NCI-H1694 (cell line): ENCODE measurements at regions not wholly inside any gene's neighbourhood (a gene's known extent, or its start where the extent isn't known, plus 50 kb on each side); places are given as distances from the start of the nearest gene placed in this dataset.
"Not testable (repeated sequence)": the region's sequence is repeated elsewhere in the genome, so short reads cannot be mapped to it uniquely, and the experiment has no call there.

Source experiments
- DNase-seq: peaks from one replicate; lab custom pipeline; 2025; lab: John Stamatoyannopoulos, UW

DNA sequence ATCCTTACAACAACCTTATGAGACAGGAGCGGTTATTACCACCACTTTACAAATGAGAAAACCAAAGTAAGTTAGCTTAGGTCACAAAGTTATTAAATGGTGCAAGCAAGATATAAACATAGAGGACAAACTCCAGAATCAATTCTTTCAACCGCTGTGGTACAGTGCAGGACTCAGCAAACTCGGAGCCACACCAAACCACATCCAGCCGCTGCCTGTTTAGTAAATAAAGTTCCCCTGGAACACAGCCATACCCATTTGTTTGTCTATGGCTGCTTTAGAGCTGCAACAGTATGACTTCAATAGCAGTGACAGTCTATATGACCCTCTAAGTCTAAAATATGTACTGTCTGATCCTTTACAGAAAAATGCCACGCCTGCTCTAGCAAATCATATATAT lies 1567.2 kb upstream of the WWC1 start:
- no peak for DNase-seq

DNA sequence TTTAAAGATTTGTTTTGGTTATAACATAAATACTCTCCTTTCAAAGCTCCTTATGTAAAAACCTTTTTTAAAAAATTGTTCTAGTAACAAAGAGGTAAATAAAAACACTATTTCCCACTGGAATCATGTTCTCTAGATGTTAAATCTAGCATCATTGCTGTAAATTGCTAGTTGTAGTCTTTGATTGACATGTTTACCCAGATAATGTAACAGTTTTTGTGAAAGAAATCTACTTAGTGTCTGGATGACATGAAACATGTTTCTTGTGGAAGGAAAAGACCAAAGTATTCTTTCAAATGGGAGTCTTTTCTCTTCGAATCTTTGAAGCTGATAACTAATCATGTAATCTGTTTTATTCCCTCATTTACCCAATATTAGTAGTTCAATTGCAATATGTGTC lies 1565.9 kb upstream of the WWC1 start:
- DNase-seq = no peak

DNA sequence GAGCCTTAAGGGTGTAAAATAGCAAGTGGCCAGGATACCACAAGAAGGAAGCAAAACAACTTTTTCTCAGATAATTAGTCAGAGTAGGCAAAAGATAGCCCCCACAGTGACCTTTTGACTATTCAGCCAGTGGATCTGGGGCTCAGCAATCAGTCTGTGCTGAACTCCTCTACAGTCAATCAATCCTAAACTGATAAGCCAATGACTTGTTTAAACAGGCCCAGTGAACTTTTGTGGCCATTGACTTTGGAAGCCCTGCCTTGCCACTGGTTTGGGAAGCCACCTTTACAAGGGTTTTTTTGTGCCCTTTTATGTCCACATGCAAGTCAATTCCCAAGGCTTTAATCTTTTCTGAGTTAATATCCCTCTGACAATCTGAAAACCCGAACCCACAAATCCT lies 1565.0 kb upstream of the WWC1 start:
- no peak for DNase-seq

DNA sequence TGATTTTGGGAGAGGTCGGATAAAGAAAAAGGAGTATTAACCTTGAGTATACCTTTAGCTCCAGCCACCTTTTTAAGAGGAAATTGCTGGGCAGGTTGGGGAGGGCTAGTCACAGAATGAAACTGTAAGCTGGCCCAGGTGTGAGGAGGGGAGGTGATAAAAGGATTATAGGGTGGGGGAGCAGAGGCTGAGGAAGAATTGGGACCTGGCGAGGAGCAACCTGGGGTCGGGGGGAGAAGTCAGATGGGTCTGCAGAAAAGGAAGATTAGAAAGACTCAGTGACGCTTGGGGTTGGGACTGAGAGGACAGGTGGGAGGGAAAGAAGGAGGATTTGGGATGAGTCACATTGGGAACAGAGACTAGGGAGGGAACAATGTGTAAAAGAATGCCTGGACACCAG lies 1548.5 kb upstream of the WWC1 start:
- DNase-seq = not testable (repeated sequence)

DNA sequence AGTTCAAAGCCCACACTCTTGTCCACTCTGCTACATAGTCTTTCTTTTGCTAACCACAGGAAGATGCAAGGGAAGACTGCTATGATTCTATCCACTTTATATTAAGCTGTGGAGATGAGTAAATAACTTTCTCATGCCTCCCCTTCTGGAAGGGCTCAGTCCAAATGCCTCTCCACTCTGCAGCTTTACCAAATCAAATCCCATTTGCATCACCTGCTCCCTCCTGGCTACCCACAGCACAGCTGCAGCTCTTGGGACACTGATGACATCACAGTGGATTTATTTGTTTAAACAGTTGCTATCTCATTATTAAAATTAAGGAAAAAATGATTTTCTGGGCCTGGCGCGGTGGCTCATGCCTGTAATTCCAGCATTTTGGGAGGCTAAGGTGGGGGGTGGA lies 1544.9 kb upstream of the WWC1 start:
- DNase-seq = no peak

DNA sequence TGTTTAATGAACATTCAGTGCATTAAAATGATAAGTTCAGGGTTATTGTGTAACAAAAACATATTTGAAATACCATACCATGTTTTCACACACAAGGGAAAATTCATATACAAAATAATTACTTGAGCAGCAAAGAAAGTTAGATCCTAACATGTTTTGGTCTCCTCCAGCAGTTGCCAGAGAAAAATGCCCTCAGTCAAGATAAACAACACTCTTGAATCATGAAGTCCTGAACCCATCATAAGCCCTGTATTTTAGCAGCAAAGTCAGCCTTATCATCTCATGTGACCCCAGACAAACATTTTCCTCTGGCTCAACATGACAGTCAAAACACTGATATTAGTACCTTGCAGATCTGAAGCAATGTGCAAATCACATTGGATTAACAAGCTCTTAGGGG lies 1541.1 kb upstream of the WWC1 start:
- no peak for DNase-seq

DNA sequence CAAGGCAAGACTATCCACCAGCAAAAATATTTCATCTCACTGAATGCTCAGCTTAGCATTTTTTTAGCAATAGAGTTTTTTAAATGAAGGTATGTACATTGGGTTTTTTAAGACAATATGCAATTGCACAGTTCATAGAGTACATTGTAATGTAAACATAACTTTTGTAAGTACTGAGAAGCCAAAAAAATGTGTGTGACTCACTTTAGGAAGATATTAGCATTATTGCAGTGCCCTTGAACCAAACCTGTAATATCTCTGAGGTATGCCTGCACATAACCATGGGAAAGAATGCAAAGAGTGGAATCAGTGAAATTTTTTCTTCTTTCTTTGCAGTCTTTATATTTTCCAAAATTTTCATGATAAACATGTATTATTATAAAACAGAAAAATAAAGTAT lies 1533.3 kb upstream of the WWC1 start:
- no peak for DNase-seq

DNA sequence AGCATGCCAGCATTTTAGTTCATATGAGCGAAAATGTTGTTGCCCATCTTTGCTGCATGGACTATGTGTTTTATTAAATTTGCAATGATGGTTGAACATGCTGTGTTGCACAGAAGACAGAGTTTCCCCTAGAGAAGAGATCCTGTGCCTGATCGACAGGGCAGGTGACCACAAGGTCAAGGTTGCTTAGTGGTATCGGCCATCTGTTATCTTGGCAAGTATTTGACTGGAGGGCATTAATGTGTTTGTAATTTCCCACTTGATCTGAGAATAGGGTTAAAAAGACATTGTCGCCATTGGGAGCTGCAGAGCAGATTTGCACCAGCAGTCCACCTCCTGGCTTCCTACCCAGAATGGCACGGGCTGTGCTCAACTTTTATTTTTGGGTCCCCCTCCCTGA lies 1523.6 kb upstream of the WWC1 start:
- DNase-seq = no peak

DNA sequence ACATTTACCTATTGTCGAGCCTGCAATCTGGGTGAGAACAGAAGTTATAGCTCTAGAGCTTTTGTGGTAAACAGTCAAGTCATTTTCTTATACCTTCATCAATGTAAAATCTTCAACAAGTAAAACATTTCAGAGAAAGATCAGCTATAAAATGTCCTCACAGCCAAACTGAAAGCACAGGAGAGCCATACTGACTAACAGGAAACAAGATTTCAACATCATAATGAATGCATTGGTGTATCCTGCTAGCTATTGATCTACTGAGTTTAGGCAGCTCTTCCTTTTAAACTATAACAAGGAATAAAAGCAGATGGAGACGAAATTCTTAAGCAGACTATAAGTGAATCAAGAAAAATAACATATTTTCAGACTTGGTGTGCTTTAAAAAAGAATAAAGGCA lies 1522.9 kb upstream of the WWC1 start:
- no peak for DNase-seq

DNA sequence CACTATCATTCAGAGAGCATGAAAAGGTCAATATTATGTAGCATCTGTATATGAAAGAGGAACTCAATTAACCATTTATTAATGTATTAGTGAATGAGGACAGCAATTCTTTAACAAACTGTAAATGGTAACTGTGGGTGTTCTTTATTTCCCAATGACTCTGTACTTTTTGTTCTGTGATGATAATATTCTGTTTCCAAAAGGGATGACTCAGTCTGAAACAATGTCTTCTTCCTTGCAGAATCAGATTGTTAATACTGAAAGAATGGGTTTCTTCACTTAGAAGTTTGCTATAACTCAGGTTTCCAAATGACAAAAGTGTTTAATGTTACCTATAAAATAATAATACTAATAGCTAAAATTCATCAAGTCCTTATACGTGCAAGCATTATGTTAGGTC lies 1518.7 kb upstream of the WWC1 start:
- no peak for DNase-seq

DNA sequence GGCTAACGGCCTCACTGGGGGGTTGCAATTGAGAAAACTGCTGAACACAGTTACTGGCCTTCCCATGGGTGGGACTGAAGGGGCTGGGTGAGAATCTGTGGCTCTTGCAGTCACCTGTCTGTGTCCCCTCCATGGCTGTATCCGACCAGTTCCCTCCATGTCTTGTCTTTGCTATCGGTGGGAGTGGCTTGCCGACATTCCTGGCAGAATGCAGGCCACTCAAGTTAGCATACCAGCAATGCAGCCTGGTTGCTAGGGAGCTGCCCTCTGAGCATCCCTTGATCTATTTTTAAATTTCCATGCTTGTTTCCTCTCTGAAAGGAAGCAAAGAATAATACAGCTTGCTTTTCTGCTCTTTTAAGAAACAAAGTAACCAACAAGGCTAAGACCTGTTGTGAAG lies 1509.7 kb upstream of the WWC1 start:
- DNase-seq = no peak

DNA sequence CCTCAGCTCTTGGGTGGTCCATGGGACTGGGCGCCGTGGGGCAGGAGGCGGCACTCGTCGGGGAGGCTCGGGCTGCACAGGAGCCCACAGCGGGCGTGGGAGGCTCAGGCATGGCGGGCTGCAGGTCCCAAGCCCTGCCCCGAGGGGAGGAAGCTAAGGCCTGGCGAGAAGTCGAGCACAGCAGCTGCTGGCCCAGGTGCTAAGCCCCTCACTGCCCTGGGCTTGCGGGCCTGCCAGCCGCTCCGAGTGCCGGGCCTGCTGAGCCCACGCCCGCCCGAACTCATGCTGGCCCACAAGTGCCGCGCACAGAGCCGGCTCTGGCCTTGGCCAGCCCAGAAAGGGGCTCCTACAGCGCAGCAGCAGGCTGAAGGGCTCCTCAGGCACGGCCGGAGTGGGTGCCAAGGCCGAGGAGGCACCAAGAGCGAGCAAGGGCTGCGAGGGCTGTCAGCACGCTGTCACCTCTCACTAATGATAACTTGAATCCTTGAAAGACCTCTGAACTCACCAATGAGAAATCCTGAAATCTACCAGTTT lies 1506.8 kb upstream of the WWC1 start:
- no peak for DNase-seq

DNA sequence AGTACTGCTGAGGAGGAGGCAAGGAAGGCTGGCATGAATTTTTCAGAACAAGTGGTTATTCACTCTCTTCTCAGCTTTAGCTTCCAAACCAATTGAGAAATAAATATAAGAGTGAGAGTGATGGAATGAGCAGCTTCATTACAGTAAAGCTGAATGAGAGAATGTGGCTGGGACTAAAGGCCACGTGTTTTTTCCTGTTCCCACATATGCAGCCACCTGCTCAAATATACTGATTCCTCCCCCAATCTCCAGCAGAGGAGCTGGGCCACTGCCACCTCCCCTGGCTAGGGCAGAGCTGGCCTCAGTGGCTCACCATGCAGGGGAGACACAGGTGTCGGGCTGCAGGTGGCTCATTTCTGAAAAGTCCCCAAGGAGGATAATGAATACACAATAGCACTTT lies 1505.3 kb upstream of the WWC1 start:
- no peak for DNase-seq

DNA sequence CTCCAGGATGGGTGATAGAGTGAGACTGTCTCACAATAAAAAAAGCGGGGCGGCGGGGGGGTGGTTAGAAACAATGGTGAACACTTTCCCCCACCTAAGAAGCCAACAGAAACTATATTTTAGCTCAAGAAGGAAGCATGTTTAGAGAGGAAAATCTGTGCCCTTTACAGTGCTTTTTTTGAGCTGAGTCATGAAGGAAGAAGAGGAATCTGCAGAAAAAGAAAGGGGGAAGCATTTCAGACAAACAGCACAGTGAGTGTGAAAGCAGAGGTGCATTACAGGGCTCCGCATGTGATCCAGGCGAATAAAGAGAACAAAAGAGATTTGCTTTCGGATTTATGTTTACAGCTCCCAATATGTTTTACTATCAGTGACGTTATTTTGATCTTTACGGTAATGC lies 1504.6 kb upstream of the WWC1 start:
- no peak for DNase-seq

DNA sequence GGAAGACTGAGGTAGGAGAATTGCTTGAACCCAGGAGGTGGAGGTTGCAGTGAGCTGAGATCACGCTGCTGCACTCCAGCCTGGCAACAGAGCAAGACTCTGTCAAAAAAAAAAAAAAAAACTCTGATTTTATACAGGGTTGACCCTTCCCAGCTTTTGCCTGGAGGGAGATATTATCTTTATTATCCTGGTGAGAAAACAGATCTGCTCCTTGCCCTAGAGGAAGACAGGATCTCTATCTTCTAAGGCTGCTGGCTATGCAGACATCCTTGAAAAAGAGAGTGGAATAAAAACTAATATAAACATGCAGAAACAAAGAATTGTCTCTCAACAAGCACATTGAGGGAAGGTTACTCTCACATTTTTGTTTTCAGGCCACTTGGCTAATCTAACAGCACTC lies 1503.4 kb upstream of the WWC1 start:
- DNase-seq = no peak

DNA sequence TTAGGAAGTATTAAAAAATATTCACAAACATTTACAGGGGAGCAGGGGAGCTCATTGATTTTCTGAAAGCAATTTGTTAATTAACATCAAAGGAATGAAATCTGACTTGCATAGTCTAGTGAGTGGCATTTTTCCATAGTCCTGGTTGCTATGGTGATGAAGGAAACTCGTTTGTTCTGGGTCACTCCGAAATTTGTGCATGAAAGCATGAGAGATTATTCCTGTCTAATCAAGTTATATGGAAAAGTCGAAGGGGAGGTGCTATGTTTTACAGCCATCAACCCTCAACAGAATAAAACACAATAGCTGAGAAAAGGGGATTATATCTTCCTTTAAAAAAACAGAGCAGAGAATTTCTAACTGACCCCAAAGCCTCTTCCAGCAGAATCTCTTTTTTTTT lies 1495.7 kb upstream of the WWC1 start:
- DNase-seq = no peak

DNA sequence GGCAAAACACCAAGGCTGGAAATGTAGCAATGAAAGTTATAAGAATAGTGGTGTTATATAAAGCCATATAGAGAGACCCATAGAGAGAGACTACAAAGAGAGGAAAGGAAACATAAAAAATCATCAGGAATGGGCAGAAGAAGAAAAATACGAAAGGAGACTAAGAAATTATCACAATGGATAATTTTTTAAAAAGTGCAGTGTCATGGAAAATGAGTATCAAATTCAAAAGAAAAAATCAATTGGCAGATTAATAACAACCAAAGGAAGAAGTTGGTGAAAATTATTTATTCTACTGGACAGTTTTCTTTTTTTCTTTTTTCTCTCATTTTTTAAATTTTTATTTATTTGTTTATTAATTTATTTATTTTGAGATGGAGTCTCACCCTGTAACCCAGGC lies 1488.4 kb upstream of the WWC1 start:
- no peak for DNase-seq

DNA sequence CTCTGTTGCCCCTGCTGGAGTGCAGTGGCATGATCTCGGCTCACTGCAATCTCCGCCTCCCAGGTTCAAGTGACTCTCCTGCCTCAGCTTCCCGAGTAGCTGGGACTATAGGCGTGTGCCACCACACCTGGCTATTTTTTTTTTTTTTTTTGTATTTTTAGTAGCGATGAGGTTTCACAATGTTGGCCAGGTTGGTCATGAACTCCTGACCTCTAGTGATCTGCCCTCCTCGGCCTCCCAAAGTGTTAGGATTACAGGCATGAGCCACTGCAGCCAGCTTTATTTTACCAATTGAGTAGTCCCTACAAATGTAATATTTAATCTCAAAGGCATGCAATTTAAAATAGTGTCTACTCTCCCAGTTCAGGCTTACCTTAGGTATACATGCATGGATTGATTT lies 1487.2 kb upstream of the WWC1 start:
- not testable (repeated sequence) for DNase-seq

DNA sequence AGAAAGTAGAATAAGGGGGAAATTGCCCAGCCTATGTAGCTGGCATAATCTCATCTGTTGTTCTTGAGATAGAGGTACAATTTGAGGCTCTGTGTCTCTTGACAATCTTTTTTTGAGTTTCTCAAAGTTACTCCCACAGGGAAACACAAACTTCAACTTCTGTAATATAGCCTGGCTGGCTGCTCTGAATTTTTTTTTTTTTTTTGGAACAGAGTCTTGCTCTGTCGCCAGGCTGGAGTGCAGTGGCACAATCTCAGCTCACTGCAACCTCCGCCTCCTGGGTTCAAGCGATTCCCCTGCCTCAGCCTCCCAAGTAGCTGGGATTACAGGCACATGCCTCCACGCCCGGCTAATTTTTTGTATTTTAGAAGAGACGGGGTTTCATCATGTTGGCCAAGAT lies 1486.8 kb upstream of the WWC1 start:
- DNase-seq = not testable (repeated sequence)

DNA sequence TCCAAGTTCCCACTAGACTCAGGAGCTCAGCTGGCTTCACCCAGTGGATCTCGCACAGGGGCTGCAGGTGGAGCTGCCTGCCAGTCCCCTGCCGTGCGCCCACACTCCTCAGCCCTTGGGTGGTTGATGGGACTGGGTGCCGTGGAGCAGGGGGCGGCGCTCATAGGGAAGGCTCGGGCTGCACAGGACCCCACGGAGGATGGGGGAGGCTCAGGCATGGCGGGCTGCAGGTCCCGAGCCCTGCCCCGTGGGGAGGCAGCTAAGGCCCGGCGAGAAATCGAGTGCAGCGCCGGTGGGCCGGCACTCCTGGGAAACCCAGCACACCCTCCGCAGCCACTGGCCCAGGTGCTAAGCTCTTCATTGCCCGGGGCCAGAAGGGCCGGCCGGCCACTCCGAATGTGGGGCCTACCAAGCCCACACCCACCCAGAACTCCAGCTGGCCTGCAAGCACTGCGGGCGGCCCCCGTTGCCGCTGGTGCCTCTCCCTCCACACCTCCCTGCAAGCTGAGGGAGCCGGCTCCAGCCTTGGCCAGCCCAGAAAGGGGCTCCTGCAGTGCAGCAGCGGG lies 1481.3 kb upstream of the WWC1 start:
- not testable (repeated sequence) for DNase-seq

DNA sequence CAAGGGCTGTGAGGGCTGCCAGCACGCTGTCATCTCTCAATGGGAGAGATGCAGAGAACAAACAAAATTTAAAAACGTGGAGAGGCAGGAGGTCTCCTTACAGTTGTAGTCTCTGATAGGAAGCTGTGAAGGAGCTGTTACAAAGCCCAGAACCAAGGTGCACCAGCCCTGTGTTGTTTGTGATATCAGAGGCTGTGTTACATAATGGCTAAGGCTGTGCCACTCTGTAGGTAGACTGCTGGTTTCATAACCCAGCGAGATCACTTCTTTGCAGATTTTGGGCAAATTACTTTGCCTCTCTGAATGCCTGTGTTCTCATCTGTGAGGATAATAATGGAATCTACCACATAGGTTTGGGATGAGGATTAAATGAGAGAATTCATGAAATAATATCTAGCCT lies 1480.7 kb upstream of the WWC1 start:
- no peak for DNase-seq

DNA sequence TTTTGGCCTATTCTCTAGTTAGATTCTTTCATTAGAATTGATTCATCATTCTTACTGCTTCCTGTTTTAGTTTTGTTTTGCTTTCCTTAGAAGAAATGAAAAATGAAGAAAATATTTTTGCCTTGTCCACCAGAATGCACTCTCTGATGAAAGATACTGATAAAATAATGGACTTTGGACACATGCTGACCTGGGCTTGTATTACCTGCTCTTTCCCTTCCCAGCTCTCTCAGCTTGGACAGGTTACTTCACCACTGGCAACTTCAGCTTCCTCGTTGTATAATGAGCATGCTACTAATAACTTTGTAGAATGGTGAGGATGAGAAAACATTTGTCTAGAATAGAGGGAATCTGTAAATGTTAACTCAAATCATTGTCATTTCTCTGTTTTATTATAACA lies 1468.1 kb upstream of the WWC1 start:
- DNase-seq = no peak

DNA sequence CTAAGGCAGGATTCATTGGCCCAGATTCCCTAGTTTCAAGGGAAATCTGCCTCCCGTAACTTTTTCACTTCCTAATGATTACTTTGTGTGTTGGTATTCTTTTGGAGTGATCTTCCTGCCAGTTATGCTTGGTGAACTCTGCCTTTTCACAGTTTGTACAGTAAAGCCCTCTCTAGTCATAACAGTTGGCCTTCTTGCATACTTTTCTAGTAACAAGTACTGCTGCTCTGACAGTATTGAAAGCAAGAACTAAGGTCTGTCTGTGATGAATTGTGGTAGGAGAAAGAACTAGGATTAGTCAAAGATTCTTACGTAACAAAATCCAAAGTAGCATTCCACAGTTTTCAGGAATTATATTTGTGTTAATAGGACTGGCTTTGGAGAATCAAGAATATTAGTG lies 1457.2 kb upstream of the WWC1 start:
- no peak for DNase-seq

DNA sequence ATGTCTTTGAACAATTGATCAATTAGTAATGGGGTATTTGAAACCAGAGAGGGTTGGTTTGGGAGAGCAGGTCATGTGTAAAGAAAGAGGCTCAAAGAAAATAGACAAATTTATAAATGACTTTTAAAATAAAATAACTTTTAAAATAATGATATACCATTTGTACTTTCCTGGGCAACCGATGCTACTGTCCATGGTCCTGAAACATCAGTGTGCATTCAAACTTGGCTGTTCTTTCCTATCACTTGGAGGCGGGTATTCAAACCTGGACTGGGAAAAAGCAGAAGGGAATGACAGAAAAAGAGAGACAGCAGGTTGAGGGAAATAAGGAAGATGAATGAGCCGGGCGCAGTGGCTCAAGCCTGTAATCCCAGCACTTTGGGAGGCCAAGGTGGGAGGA lies 1446.4 kb upstream of the WWC1 start:
- no peak for DNase-seq

DNA sequence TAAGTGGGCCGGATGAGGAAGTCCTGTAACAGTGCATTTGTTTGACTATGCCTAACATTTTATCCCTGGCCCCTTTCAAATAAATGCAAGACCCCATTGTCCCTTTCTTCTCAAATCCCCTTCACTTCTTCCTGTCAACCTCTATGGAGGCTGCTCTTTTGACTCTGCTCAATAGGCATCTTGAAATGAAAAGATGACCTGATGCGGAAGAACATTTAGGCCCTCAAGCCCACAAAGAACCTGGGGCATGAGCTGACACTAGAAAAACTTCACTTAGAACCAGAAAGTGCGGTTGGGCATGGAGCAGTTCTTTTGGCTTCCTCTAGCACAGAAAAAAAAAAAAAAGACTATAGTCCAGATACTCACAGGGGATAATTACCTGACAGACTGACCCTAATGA lies 1434.7 kb upstream of the WWC1 start:
- no peak for DNase-seq
